Hindlimb muscle (tissue), 1 donor: ENCODE measurements at regions not wholly inside any gene's neighbourhood (a gene's known extent, or its start where the extent isn't known, plus 50 kb on each side); places are given as distances from the start of the nearest gene placed in this dataset.
A peak's percentile ranks its signal among the peaks of the same experiment; 100 is the strongest.

Source experiments
- DNase-seq: peaks from one replicate; pipeline ENCODE4 v3.0.0-alpha.2; 2013

DNA sequence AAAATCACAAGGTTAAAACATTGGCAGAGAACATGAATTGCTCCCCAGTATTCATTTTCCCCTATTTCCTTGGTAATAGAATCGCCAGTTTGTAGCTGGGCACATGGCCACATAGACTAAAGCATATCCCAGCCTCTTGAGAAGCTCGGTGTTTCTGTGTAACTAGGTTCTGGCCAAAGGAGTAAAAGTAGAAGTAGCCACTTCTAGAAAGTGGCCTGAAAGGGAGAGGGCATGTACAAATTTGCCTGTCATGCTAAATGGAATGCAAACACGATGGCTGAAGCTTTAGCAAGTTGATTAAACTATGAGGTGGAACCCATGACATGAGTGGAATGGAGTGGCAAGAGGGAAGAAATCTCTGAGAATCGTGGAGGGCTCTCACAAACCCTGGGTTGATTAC lies 173.7 kb upstream of the EGLN3 start:
- DNase-seq: no peak

DNA sequence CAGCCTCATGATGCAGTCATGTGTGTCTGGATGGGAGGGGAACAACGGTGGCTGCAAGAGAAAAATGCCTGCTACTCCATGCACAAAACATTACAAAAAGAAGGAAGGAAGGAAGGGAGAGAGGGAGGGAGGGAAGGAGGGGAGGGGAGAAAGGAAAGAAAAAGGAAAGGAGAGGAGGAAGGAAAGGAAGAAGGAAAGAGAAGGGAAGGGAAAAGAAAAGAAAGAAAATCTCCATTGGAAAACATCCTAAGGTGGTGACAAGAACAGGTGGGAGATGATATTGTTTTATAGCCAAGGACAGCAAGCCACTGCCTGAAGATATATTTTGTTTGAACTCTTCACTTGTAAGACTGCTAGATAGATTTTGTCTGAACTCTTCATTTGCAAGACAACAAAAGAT lies 171.8 kb upstream of the EGLN3 start:
- DNase-seq: no peak

DNA sequence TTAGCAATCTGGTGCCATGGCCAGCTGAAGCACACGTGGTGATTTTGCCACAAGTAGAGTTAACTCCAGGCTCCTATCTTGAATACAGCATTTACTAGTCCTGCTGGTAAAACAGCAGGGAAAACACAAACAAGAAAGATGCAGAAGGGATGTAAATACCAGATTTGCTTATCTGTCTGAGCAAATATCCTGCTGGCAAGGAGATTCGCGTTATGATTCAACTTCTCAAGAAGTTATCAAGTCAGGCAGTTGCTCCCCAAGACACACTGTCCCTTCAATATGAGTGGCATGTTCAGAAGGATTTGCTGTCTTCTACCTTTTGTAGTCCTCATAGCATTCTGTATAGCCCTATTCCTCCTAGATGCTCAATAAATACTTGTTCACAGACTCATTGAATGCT lies 171.2 kb upstream of the EGLN3 start:
- DNase-seq: no peak

DNA sequence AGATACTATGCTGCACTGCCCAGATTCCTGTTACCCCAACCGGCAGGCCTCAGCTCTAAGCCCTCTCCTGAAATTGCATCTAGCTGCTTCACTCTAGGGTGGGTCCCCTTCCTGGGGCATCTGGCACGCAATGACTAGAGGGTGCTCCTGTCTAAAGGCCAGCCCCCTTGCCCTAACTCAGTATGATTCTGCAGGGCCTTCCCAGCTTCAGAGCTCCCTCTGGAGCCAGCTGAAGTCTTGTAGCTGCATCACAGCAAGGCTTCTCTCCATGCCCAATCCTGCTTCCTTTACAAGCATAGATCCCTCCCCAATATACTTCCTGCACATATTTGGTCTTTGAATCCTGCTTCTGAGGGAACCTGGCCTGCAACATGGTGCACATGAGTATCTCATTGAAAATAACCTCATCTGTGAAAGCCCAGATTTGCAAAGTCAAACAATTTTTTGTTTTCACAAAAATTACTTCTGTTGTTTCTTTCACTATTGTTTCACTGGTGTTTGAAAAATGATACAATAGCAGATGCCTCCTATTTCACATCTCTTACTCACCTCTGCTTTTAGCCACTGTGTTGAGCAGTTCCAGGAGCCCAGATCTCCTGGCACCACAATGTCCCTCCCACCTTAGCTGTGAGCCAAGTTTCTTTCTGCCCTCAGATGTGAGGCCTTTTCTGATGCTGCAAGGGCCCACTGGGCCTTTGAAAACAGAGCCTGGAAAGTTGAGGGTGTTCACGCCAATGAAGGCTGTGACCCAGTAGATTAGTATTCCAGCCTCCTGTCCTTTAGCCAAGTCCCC lies 169.5 kb upstream of the EGLN3 start:
- no peak for DNase-seq

DNA sequence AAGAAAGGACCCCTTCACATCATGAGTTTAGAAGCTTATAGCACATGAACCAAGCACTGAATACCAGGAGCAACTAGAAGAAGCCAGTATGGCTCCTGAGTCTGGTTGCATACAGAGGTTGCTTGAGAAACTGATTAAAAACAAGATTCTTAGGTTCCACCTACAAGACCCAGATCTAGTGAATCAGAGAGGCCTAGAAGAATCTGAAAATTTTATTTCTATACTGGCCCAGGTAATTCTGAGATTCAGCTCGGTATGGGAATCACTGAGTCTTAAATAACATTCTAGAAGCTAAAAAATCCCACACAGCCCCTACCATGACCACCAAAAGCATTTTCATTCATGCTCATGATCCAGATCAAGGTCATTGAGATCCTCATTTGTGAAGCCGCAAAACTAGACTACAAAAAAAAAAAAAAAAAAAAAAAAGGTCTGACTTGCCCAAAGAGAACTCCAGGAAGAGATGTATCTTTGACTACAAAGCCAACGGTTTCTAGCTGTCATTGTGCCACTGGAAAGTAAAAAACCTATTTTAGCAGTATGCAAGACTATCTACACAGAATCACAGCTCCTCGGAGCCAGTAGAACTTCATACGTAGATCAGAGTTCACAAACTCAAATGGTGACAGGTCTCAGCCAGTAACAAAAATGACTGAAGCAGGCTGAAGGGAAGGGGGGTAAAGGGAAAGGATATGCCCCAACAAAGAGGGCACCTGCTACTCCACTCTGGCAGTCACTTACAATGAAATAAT lies 168.4 kb upstream of the EGLN3 start:
- no peak for DNase-seq

DNA sequence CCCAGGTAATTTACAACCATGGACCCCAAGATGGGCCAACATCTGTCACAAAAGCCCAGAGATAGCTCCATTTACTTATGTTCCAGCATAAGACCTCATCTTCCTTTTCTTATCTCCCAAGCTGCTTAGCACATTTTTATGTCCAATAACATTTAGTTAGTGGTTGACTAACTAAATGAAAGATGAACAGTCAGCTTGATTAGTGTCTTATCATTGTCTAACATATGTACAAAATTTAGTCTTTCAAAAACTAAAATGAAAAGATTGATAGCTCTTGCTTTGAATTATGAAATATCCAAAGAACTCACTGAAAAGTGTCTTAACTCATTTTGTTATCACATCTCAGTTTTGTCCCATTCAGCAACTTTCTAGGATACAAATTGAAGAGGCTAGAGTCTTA lies 163.1 kb upstream of the EGLN3 start:
- DNase-seq: no peak

DNA sequence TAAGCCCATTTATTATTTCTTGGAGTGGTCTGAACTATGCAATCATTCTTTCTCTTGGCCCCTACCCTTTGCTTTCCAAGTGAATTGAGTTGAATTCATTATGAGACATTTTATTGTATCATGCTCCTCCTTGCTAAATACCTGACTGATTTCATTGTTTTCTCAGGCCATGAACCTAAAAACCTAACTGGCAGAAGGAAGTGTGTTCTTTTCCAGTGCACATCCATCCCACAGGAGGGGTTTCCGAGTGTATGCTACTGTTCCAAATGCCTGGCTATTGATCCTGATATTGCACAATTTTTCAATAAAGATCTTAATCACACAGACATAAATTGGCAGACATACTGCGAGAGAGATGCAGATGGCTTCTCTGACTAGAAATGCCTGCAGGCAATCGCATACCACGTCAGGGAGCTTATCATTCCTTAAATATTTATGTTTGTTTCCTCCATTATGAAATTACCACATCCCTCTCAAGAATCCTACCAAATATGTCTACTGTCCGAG lies 162.2 kb upstream of the EGLN3 start:
- no peak for DNase-seq

DNA sequence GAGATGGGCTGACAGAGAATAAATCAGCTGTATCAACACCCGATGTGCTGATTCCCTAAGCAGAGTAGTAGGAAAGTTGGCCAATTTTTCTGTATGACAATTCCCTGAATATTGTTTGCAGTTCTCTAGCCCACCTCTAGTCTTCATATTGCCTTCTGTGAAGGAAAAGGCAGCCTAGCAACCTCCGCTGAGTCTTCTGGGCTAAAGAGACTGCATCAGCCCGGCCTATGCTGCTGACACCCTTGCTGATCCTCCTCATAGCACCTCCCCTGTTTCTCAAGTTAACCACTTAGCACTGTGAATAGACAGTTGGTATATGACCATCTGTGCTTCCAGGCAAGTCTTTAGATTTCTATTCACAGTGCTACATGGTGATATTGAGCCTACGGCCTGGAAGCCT lies 161.1 kb upstream of the EGLN3 start:
- DNase-seq: no peak

DNA sequence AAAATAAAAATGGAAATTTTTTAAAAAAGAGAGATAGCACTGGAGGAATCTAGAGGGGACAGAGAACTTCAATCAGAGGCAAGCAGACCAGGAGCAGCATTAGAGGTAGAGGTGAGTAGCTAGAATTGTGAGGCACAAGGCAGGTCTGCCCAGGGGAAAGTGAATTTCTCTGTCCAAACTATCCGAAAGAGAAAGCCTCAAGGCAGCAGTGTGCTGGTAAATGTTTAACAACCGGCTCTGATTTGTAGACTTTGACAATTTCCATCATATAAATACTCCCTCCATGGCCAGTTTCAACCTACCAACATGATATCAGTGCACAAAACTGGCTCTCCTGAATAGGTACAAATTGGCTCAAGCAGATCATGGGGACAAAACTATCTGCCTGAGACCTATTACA lies 160.6 kb upstream of the EGLN3 start:
- no peak for DNase-seq

DNA sequence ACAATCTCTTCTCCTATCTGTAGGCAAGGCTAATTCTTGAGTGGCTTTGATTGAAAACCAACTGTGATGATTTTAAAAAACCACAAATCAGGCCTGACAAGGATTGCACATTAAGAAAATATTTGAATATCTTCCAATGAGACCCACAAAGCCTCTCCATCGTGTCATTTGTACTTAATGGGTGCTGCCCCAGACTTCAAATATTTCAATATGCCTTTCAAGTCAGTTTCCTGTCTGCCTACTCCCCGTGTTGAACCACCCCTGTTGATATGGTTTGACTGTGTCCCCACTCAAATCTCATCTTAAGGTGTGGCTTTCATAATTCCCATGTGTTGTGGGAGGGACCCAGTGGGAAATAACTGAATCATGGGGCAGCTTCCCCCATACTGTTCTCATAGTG lies 159.7 kb upstream of the EGLN3 start:
- DNase-seq: no peak

DNA sequence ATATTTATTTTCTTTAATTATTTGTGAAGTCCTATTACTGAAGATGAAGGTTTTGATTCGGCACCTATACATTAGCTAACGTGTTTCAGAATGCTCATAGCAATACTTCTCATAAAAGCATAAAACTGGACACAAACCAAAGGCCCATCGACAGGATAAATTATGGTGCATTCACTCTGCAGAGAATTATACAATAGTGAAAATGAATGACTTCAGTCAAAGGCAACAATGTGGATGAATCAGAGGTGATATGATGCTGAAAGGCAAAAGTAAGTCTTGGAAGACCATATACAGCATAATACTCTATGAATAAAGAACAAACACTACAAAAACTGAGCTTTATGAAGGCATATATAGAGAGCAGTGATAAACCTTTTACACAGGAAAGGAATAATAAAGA lies 156.6 kb upstream of the EGLN3 start:
- DNase-seq: no peak

DNA sequence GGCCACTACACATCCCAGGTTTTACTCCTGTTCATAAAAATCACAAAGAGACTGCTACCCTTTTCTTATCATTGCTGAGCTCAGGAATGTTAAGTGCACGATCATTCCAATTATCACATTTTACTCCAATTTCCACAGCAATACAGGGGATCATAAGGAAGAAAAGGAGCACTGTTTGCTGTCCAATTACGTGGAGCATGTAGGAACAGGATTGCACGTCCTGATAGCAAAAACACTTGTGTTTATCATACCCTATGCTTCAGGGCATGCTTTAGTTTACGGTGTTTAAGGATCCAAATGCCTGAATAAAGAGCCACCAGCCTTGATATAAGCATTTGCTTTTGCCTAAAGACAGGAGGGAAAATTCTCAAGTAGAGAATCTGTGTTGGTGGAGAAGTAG lies 155.4 kb upstream of the EGLN3 start:
- no peak for DNase-seq

DNA sequence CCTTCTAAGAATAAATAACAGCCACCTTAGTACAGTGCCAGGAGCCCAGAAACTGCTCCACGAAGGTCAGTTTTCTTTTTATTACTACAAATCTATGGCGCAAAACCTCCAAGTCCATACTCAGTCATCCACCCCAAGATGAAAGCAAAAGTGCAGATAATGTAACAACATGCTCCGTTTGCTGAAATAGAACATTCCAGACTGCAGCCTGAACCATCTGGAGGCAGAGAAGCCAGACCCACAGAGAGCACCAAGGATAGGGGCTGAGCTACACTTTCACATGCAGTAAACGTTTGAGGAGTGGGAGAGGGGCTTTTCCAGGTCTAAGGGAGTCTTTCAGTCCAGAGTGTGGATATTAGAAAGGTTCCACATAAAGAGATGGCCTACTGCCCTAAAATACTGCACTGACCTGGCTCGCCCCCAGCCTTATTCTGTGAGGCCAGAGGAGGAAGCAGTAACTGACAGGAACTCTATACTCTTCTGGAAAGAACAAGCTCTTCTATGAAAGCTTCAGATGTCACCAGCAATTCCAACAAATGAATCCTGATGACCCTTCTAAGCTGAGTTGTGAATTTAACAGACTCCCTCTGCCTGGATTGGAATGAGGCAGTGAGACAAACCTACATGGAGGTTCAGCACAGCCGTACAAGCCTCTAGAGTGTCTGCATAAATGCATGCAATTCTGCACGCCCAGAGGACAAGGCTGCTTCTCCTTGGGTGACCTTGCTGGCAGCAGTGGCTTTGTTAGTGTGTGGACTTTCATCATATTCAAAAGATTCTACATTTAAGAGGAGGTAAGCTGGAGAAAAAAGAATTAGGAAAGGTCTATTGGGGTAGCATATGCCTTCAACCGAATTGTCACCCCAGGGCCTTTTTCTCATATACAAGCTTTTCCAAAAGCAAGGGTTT lies 153.9 kb upstream of the EGLN3 start:
- DNase-seq: no peak

DNA sequence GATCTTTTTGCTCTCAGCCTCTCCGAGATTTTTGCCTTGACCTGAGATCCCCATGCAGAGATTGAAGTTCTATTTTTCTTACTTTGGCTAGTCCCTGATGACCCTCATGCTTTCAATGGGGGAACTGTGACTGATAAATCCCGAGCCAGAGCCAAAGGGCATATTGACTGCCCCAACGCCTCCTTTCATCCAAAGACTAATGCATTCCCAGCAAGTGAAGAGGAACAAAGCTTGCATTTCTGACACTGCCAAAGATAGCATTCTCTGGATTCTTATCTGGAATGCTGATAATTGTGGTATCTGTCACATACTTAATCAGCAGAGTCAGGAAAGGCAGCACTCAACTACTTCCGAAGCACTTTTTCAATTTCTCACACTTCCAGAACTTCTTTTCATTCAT lies 152.3 kb upstream of the EGLN3 start:
- no peak for DNase-seq

DNA sequence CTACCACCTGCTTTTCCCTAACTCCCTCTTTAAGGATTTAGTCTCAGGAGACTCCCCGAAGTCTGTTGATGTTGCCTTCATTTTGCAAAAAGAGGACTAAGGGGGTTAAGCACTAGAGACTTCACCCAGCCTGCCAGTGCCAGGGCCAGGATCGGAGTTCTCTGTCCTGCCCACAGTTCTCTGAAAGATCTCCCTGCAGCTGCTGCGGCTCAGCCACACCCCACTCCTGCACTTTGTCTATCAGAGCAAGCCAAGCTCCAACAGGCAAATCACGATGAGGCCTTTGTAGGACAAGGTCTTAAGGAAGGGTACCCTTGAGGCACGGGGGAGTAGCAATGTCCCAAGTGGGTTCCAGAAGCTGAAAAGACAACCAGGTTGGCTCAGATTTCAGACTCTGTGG lies 148.8 kb upstream of the EGLN3 start:
- no peak for DNase-seq

DNA sequence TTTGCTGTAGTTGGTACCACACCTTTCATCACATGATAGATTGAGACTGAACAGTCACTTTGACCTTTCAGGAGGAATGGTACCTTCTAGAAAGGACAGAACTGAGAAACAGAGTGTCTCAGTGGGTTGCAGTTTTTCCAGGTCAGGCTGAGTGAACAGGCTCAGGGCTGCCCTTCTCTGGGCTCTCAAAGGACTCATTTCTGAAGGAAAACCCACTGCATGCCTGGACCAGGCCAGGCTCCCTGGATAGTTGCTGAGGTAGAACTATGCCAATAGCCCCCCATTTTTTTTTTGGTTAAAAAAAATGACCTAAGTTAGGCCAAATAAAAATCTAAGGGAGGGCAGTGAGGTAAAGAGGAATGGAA lies 148.1 kb upstream of the EGLN3 start:
- DNase-seq: no peak

DNA sequence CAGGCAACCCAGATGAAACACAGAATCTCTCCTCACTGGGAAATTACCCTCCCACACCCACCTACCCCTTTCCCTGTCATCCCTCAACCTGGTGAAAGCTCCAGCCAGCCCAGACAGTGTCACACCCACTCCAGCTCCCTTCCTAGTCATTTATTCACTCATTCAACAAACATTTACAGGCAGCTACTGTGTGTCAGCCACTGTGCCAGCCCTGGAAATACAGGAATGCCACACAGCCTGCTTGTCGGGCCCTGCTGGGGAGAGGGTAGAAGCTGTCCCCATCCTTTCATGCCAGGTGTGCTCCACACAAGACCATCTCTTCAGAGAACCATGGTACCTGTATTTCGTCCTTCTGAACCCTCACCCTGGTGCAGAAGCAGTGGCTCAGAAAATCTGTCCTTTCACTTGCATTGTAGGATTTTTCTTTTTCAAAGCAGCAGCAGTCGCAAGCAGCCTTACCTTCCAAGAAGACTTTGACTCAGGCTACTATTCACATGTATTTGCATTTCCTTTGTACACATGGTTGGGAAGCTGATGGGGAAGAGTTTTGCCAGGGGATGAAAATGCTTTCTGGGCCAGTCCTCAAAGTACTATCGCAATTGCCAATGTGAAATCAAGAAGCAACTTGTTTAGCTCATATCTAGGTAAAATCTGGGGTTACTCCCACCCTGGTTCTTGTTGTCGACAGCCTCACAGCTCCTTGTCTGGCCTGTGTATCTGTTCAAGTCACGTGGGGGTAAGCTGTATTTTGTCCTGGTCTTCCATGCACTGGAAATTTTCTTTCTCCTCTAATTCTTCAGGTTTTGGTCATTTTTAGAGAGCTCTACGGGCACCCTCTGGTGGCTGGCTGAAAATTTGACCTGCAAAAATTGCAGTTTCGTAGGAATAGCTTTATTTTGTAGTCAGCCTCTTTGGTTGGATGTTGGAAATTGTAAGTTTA lies 147.4 kb upstream of the EGLN3 start:
- peak; percentile 66 for DNase-seq

DNA sequence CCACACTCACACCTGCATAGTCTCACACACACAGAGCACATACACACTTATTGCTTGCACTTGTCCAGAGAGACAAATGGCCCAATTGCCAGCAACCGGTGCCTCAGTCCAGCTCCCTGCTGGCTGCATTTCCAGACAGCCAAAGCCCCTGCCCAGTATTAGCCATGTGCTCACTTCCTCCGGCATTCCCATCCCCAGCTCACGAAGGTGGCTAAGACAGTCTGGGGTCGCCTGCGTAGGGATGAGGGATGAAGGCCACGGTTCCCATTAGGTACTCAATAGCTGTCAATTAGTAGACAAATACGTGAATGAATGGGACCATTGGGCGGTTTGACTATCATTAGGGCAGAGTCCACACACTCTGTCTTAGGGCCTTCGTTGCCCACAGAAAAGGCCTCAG lies 146.8 kb upstream of the EGLN3 start:
- no peak for DNase-seq

DNA sequence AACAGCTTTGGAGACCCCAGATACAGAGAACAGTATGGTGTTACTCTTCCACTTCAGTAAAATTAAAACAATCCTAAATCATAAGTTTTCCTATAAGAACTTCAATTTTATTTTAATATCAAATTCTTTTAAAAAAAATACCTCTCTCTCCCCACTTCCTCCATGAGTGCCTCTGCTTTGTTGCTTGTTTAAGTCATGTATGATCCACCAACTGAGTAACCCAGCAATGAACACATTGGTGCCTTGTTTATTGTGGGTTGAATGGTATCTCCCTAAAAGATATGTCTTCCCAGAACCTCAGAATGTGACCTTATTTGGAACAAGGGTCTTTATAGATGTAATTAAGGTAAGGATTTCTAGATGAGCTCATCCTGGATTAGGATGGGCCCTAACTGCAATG lies 143.5 kb upstream of the EGLN3 start:
- DNase-seq: no peak

DNA sequence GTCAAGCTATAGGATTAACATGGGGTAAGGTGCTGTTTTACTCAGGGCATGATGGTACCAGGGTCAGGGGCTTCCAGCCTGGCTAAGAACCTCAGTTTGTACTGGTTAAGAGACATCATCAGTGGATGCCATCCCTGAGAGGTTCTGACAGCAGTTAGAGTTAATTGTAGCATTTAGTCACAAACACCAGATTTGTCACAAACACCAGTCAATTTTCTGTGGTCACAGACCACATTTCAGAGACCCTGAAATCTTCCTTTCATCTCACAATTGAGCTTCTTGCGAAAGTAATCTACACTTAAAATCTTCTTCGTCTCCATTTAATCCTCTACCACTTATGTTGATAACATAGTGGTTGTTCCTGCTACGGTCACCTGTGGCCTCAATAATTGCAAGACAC lies 143.0 kb upstream of the EGLN3 start:
- DNase-seq: no peak

DNA sequence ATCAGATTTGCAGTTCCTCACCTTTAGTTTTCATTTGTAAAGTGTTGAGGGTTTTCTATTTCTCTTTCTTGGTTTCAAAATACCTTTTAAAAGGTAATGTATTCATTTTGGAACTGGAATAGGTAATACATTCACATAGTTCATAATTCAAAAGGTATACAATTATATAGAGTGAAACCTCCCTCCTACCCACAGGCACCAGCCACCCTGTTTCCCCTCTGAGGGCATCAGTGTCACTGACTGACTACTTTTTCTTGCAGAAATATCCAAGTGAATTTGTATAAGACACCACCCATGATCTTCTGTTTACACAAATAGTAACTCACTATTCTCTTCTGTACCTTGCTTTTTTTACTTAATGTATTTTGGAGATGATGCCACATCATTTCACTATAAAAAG lies 139.6 kb upstream of the EGLN3 start:
- DNase-seq: no peak

DNA sequence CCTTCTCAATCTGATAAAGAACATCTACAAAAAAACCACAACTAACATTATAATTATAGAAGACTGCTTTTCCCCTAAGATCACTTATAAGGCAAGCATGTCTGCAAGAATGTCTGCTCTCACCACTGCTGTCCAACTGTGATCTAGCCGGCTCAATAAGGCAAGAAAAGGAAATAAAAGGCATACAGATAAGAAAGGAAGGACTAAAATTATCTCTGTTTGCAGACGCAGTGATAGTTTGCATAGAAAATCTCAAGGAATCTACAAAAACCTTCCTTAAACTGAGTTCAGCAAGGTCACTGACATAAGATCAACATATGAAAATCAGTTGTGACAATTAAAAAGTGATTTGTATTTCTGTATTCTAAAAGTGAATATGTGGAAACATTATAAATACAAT lies 138.0 kb upstream of the EGLN3 start:
- no peak for DNase-seq
